Neural cell (in vitro differentiated cells): ENCODE measurements at regions not wholly inside any gene's neighbourhood (a gene's known extent, or its start where the extent isn't known, plus 50 kb on each side); places are given as distances from the start of the nearest gene placed in this dataset.
"Not testable (repeated sequence)": the region's sequence is repeated elsewhere in the genome, so short reads cannot be mapped to it uniquely, and the experiment has no call there.

Experiments
- EP300 ChIP-seq: fragments of 450-650 bp; conservative IDR thresholded peaks from 2 replicates; pipeline ENCODE4 v1.6.1; 2014; ENCODE audit warnings: antibody characterized with exemption, mild to moderate bottlenecking, moderate library complexity; ENCODE audit not compliant: poor library complexity, severe bottlenecking
- EZH2 ChIP-seq: fragments of 200-600, 300-800 bp; shearing (Covaris generic), sonication (generic); IDR thresholded peaks from 2 replicates; pipeline ENCODE4 v1.6.1; 2014; ENCODE audit warnings: antibody characterized with exemption, low read length, borderline replicate concordance, mild to moderate bottlenecking; ENCODE audit not compliant: insufficient read depth, poor library complexity, severe bottlenecking
- MXI1 ChIP-seq: fragments of 450-650 bp; conservative IDR thresholded peaks from 2 replicates; pipeline ENCODE4 v1.6.1; 2014; ENCODE audit warnings: antibody characterized with exemption, mild to moderate bottlenecking; ENCODE audit not compliant: poor library complexity, severe bottlenecking
- POLR2AphosphoS5 ChIP-seq: IDR thresholded peaks from 2 replicates; pipeline ENCODE4 v1.6.1; 2012
- RAD21 ChIP-seq: fragments of 450-650 bp; conservative IDR thresholded peaks from 2 replicates; pipeline ENCODE4 v1.6.1; 2014; ENCODE audit warnings: antibody characterized with exemption, mild to moderate bottlenecking, moderate library complexity
- SMC3 ChIP-seq: fragments of 450-650 bp; conservative IDR thresholded peaks from 2 replicates; pipeline ENCODE4 v1.6.1; 2014; ENCODE audit warnings: antibody characterized with exemption, mild to moderate bottlenecking, moderate library complexity; ENCODE audit not compliant: poor library complexity
- TAF1 ChIP-seq: IDR thresholded peaks from 2 replicates; pipeline ENCODE4 v1.6.1; 2012; ENCODE audit warnings: low read depth
- TF ChIP-seq, protein P1 (sequence below): fragments of 450-650 bp; IDR thresholded peaks from 2 replicates; pipeline ENCODE4 v1.5.1; 2014; ENCODE audit warnings: antibody characterized with exemption, mild to moderate bottlenecking, moderate library complexity; ENCODE audit not compliant: poor library complexity, severe bottlenecking
- TF ChIP-seq, protein P2 (sequence below): IDR thresholded peaks from 2 replicates; pipeline ENCODE4 v1.6.1; 2012; ENCODE audit warnings: borderline replicate concordance

GRCh38 chr2:150114089-150114488 is 373.4 kb downstream of the RND3 start:
- TF ChIP-seq, protein P1, sequence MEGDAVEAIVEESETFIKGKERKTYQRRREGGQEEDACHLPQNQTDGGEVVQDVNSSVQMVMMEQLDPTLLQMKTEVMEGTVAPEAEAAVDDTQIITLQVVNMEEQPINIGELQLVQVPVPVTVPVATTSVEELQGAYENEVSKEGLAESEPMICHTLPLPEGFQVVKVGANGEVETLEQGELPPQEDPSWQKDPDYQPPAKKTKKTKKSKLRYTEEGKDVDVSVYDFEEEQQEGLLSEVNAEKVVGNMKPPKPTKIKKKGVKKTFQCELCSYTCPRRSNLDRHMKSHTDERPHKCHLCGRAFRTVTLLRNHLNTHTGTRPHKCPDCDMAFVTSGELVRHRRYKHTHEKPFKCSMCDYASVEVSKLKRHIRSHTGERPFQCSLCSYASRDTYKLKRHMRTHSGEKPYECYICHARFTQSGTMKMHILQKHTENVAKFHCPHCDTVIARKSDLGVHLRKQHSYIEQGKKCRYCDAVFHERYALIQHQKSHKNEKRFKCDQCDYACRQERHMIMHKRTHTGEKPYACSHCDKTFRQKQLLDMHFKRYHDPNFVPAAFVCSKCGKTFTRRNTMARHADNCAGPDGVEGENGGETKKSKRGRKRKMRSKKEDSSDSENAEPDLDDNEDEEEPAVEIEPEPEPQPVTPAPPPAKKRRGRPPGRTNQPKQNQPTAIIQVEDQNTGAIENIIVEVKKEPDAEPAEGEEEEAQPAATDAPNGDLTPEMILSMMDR: not testable (repeated sequence)
- TF ChIP-seq, protein P2, sequence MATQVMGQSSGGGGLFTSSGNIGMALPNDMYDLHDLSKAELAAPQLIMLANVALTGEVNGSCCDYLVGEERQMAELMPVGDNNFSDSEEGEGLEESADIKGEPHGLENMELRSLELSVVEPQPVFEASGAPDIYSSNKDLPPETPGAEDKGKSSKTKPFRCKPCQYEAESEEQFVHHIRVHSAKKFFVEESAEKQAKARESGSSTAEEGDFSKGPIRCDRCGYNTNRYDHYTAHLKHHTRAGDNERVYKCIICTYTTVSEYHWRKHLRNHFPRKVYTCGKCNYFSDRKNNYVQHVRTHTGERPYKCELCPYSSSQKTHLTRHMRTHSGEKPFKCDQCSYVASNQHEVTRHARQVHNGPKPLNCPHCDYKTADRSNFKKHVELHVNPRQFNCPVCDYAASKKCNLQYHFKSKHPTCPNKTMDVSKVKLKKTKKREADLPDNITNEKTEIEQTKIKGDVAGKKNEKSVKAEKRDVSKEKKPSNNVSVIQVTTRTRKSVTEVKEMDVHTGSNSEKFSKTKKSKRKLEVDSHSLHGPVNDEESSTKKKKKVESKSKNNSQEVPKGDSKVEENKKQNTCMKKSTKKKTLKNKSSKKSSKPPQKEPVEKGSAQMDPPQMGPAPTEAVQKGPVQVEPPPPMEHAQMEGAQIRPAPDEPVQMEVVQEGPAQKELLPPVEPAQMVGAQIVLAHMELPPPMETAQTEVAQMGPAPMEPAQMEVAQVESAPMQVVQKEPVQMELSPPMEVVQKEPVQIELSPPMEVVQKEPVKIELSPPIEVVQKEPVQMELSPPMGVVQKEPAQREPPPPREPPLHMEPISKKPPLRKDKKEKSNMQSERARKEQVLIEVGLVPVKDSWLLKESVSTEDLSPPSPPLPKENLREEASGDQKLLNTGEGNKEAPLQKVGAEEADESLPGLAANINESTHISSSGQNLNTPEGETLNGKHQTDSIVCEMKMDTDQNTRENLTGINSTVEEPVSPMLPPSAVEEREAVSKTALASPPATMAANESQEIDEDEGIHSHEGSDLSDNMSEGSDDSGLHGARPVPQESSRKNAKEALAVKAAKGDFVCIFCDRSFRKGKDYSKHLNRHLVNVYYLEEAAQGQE: not testable (repeated sequence)
- not testable (repeated sequence) for TF ChIP-seq POLR2AphosphoS5, TAF1, MXI1, EP300, SMC3, EZH2, RAD21
